Memory B cell (primary cell): ENCODE measurements at regions not wholly inside any gene's neighbourhood (a gene's known extent, or its start where the extent isn't known, plus 50 kb on each side); places are given as distances from the start of the nearest gene placed in this dataset.

Experiments
- ATAC-seq: fragments of 150-1000 bp; cut with Tn5 transposase; 2 replicates; pipeline ENCODE4 v1.10.0; 2021; ENCODE audit warnings: low read depth, mild to moderate bottlenecking, moderate library complexity
- DNase-seq, 2 donors: peaks; one replicate each; pipeline ENCODE4 v3.0.0; 2022; ENCODE audit warnings: low spot score in 2 of 2
- H3K27ac Mint-ChIP-seq: one replicate; pipeline ENCODE4 v1.8.0; 2022; ENCODE audit warnings: mild to moderate bottlenecking, moderate library complexity, mixed read lengths
- H3K27me3 Mint-ChIP-seq: one replicate; pipeline ENCODE4 v1.8.0; 2022; ENCODE audit warnings: mixed read lengths
- H3K36me3 Mint-ChIP-seq: one replicate; pipeline ENCODE4 v1.8.0; 2022; ENCODE audit warnings: mild to moderate bottlenecking, mixed read lengths
- H3K4me1 Mint-ChIP-seq: one replicate; pipeline ENCODE4 v1.8.0; 2022; ENCODE audit warnings: mixed read lengths
- H3K4me3 Mint-ChIP-seq: one replicate; pipeline ENCODE4 v1.8.0; 2022; ENCODE audit warnings: mild to moderate bottlenecking, moderate library complexity, mixed read lengths
- H3K9me3 Mint-ChIP-seq: one replicate; pipeline ENCODE4 v1.8.0; 2022; ENCODE audit warnings: mixed read lengths

GRCh38 chr5:142428036-142428772 is 103.4 kb upstream of the SPRY4 start:
- ATAC-seq (no peak), DNase-seq (no peak)
- Mint-ChIP-seq H3K4me3 (no peak overlapping the region), H3K36me3 (peaks cover 1% of the 10 kb centered on the region), H3K27me3 (peaks cover 13% of the 10 kb centered on the region), H3K4me1 (peaks cover 5% of the 10 kb centered on the region), H3K27ac (no peak overlapping the region), H3K9me3 (no peaks in the 10 kb centered on the region)

- Mint-ChIP-seq H3K27ac (no peak overlapping the region), H3K4me3 (no peak overlapping the region), H3K36me3 (peaks cover 1% of the 10 kb centered on the region), H3K27me3 (peaks cover 12% of the 10 kb centered on the region), H3K4me1 (peaks cover 4% of the 10 kb centered on the region), H3K9me3 (no peaks in the 10 kb centered on the region)
- no peak for ATAC-seq
- no peak for DNase-seq
Observed at GRCh38 chr5:142427529-142427928, 102.7 kb upstream of the SPRY4 start.

GRCh38 chr5:142427015-142427364 is 102.2 kb upstream of the SPRY4 start:
- Mint-ChIP-seq H3K36me3 (peaks cover 1% of the 10 kb centered on the region), H3K27me3 (peaks cover 9% of the 10 kb centered on the region), H3K27ac (no peak overlapping the region), H3K4me1 (no peaks in the 10 kb centered on the region), H3K4me3 (no peak overlapping the region), H3K9me3 (no peaks in the 10 kb centered on the region)
- no peak for DNase-seq
- ATAC-seq = no peak

GRCh38 chr5:142426129-142427014 is 101.6 kb upstream of the SPRY4 start:
- peaks cover 2% of the 10 kb centered on the region for H3K4me1 Mint-ChIP-seq
- no peak overlapping the region for H3K4me3 Mint-ChIP-seq
- peaks cover 6% of the 10 kb centered on the region for H3K27me3 Mint-ChIP-seq
- H3K9me3 Mint-ChIP-seq = no peaks in the 10 kb centered on the region
- peaks cover 1% of the 10 kb centered on the region for H3K36me3 Mint-ChIP-seq
- no peak for ATAC-seq
- no peak overlapping the region for H3K27ac Mint-ChIP-seq
- no peak for DNase-seq

- H3K4me3 Mint-ChIP-seq = no peak overlapping the region
- H3K27me3 Mint-ChIP-seq = peaks cover 6% of the 10 kb centered on the region
- DNase-seq = no peak
- H3K36me3 Mint-ChIP-seq = peaks cover 1% of the 10 kb centered on the region
- peaks cover 9% of the 10 kb centered on the region for H3K4me1 Mint-ChIP-seq
- ATAC-seq = no peak
- H3K27ac Mint-ChIP-seq = no peak overlapping the region
- H3K9me3 Mint-ChIP-seq = no peaks in the 10 kb centered on the region
Observed at GRCh38 chr5:142425286-142426065, 100.7 kb upstream of the SPRY4 start.

- H3K4me3 Mint-ChIP-seq = no peak overlapping the region
- H3K27me3 Mint-ChIP-seq = peaks cover 3% of the 10 kb centered on the region
- ATAC-seq (no peak), DNase-seq (no peak)
- H3K4me1 Mint-ChIP-seq = peaks cover 16% of the 10 kb centered on the region
- no peaks in the 10 kb centered on the region for H3K9me3 Mint-ChIP-seq
- peaks cover 1% of the 10 kb centered on the region for H3K36me3 Mint-ChIP-seq
- H3K27ac Mint-ChIP-seq = no peak overlapping the region
Observed at GRCh38 chr5:142422429-142422828, 97.6 kb upstream of the SPRY4 start.

- peaks cover 16% of the 10 kb centered on the region for H3K4me1 Mint-ChIP-seq
- H3K27me3 Mint-ChIP-seq = peaks cover 2% of the 10 kb centered on the region
- peaks cover 1% of the 10 kb centered on the region for H3K36me3 Mint-ChIP-seq
- no peak overlapping the region for H3K27ac Mint-ChIP-seq
- no peaks in the 10 kb centered on the region for H3K9me3 Mint-ChIP-seq
- ATAC-seq (no peak), DNase-seq (no peak)
- no peak overlapping the region for H3K4me3 Mint-ChIP-seq
Observed at GRCh38 chr5:142421621-142422397, 97.0 kb upstream of the SPRY4 start.

- Mint-ChIP-seq H3K27ac (no peak overlapping the region), H3K4me3 (no peak overlapping the region), H3K4me1 (peaks cover 16% of the 10 kb centered on the region), H3K9me3 (no peaks in the 10 kb centered on the region), H3K36me3 (peaks cover 1% of the 10 kb centered on the region), H3K27me3 (peaks cover 1% of the 10 kb centered on the region)
- DNase-seq = no peak
- no peak for ATAC-seq
Observed at GRCh38 chr5:142421228-142421617, 96.4 kb upstream of the SPRY4 start.

GRCh38 chr5:142420561-142421227 is 95.9 kb upstream of the SPRY4 start:
- Mint-ChIP-seq H3K36me3 (peaks cover 1% of the 10 kb centered on the region), H3K4me3 (no peak overlapping the region), H3K27me3 (no peaks in the 10 kb centered on the region), H3K9me3 (peaks cover under 1% of the 10 kb centered on the region), H3K27ac (no peak overlapping the region), H3K4me1 (peaks cover 16% of the 10 kb centered on the region)
- DNase-seq = no peak
- ATAC-seq = no peak

- ATAC-seq = no peak
- Mint-ChIP-seq H3K27ac (no peak overlapping the region), H3K4me3 (no peak overlapping the region), H3K4me1 (no peaks in the 10 kb centered on the region), H3K36me3 (no peaks in the 10 kb centered on the region), H3K9me3 (peaks cover 3% of the 10 kb centered on the region), H3K27me3 (peaks cover 2% of the 10 kb centered on the region)
- no peak for DNase-seq
Observed at GRCh38 chr5:142412581-142412980, 87.8 kb upstream of the SPRY4 start.

GRCh38 chr5:142411656-142412425 is 87.0 kb upstream of the SPRY4 start:
- Mint-ChIP-seq H3K4me3 (no peak overlapping the region), H3K9me3 (peaks cover 3% of the 10 kb centered on the region), H3K36me3 (no peaks in the 10 kb centered on the region), H3K27me3 (peaks cover 4% of the 10 kb centered on the region), H3K27ac (no peak overlapping the region), H3K4me1 (no peaks in the 10 kb centered on the region)
- ATAC-seq (no peak), DNase-seq (no peak)

- Mint-ChIP-seq H3K27ac (no peak overlapping the region), H3K4me1 (no peaks in the 10 kb centered on the region), H3K4me3 (no peak overlapping the region), H3K9me3 (peaks cover 3% of the 10 kb centered on the region), H3K27me3 (peaks cover 4% of the 10 kb centered on the region), H3K36me3 (no peaks in the 10 kb centered on the region)
- DNase-seq = no peak
- no peak for ATAC-seq
Observed at GRCh38 chr5:142411103-142411502, 86.3 kb upstream of the SPRY4 start.
